Hematopoietic multipotent progenitor cell treated with erythropoietin and hydrocortisone succinate and interleukin-3 and kit ligand, for 6 days (in vitro differentiated cells): ENCODE measurements at regions not wholly inside any gene's neighbourhood (a gene's known extent, or its start where the extent isn't known, plus 50 kb on each side); places are given as distances from the start of the nearest gene placed in this dataset.

Source experiments
- DNase-seq: peaks from one replicate; pipeline ENCODE4 v3.0.0-alpha.2; 2015

DNA sequence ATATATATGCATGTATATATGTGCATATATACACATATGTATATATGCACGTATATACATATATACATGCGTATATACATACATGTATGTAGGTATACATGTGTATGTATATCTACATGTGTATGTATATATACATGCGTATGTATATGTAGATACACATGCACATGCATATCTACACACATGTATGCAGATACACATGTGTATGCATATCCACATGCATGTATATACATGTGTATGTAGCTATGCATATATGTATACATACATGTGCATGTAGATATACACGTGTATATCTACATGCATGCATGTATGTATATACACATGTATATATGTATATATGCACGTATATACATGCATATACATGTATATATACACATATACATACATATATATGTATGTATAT, 95.8 kb upstream of the STEAP4 start:
- no peak for DNase-seq

DNA sequence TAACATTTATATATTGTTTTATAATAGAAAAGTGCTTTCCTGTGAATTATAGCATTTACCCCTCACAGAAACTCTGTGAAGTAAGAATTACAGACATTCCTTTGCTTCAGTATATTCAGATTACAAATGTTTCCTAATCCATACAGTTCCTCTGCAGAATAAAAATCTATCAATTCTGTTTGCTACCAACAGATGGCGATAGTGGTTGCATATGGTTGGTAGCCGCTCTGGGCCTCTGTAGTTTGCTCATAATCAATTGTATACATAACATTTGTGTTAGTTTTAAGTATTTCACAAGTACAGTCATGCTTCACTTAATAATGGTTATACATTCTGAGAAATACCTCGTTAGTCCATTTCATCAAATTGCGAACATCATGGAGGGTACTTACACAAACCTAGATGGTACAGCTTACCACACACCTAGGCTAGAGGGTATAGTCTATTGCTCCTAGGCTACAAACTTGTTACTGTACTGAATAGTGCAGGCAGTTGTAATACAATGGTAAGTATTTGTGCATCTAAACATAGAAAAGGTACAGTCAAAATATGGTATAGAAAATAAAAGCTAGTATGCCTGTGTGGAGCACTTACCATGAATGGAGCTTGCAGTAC, 94.4 kb upstream of the STEAP4 start:
- peak; percentile 62 for DNase-seq

DNA sequence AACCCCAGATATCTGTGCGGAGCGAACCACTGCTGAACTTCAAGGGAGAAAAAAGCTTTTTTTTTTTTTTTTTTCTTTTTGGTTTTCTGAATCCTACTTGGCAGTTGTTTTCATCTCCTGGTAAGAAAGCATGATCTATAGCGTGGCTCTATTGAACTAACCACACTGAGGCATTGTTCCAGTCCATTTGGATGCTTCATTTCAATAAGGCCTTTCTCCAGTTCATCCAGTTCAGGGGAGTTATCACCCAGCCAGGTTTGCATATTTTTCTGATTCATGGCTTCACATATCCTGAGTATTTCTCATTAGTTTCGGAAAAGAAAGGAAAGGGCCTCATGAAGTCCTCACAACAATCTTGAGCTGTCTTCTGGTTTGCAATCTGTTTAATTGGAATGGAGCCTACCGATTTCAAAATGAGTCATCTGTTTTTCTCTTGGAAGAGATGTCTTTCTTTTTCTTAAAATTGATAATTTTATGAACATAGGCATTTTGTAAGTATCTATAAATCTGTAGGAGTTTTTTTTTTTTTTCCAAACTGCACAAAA, 93.1 kb upstream of the STEAP4 start:
- DNase-seq: no peak

DNA sequence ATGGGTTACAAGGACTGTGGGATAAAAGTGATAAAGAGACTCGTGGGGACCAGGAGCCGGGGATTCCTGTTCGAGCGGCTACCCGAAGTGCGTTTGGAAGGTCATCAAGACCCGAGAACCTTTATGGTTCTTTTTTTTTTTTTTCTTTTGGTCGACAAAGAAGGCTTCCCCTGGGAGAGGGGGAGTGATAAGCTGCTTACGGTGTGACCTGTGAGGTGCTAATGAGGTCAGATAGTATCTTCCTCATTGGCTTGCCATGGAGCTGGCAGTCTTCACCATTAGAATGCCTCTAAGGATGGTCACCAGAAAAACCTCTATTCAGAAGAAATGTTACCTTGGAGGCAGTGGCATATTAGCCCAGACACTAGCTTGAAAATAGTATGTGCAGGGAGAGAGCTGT, 92.3 kb upstream of the STEAP4 start:
- DNase-seq: no peak

DNA sequence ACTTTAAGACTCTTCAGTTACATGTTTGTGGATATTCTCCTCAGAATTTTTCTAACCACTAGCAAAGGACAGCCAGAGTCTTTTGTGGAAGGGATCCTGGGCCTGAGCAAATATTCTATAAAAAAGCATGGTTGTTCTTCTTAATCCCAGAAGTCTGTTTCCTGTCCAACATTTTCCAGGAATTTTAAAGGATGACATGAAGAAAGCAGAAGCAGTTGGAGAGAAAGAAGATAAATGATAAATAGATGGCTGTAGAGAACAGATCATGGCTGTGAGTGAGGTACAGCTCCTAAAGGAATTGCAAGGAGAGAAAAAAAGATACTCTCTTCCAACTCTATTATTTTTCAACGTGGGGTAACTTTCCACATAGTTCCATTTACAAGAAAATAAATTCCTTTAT, 91.8 kb upstream of the STEAP4 start:
- DNase-seq: no peak

DNA sequence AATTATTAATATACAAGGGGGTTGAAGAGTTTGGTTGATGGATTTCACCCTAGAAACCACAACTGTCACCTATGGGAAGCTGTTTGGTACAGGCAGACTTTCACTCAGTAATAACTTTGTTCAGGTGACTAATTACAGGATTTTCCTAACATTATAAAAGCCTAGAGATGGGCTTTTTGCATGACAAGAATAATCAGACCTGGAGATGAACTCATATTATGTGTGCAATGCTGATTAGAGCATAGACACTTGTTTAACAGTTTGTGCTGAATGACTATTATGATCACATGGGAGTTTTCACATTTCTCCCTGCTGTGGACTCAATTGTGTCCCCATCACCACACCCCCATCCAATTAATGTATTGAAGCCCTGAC, 90.2 kb upstream of the STEAP4 start:
- DNase-seq: no peak

DNA sequence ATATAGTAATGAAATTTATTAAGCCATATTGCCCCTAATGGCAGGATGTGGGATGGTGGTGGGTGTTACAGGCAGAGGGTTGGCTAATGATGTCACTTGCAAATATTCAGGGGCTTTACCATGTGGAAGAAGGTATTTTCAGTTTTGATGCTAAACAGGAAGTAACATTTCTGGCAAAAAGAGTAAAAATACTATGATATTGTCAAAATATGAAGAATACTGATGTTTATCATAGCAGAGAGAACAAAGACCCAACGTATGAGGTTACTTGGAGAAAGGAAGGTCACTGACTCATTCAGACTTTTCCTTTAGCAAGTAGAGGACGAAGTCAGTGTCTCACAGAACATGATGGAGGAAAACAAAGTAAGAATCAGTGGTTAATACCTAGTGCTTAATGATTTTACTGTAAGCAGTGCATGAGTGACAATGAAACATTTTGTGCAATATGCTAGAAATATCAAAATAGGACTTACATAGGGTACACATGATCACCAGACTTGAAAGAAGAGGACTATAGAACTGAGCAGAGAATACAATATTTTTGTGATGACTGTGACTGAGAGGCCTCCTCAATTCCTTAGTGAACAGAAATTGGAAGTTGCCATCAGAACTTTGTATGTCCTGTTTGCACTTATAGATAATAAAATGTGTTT, 89.7 kb upstream of the STEAP4 start:
- DNase-seq: peak; percentile 8

DNA sequence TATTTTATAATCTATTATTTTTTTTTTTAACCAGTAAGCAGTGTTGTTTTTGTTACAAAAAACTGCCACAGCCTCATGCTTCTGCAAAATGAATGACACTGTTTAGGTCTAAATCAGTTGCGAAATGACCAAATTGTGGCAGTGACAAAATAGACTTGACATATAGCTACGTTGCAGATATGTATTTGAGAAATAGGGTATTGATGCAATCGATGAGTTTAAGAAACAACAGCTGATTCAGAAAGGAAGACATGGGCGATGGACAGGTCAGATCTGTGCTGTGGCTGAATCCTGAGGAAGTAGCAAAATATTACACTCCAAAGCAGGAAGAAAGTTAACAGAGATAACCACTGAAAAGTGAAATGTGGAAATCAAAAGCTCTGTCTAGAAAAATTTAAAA, 89.0 kb upstream of the STEAP4 start:
- DNase-seq: peak; percentile 72

DNA sequence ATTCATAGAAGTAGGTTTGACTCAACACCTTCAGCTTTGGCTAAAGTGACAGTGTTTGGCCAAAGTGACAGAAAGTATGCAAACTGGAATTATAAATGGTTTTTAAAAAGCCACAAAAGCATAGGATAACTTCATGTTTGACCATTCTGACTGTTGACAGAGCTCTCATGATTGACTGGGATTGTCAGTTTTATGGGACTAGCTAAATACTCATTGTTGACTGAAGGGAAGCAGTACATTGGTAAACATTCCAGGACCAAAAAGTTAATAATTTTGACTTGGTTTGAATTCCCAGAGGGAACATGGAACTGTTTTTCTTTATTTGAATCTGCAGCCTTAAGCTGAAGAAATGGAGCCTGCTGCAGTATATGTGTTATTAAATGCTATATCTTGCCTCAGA, 84.6 kb upstream of the STEAP4 start:
- no peak for DNase-seq

DNA sequence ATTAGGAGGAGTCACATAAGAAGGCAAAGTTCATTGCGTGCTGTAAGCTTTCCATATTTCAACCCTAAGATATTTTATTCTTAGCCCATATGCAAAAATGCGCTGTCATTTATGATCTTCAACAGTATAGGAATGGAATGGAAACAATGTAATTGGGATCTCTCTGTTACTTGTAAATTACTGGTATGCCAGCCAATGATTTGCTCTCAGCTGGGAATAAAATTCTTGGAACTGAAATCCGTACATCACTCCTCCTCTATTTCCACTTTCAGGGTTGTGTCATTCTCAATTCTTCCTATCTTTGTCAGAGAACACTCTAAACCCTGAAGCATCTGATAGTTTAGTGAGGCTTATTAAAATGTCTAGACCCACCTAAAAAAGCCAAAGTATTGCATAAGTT, 80.7 kb upstream of the STEAP4 start:
- no peak for DNase-seq

DNA sequence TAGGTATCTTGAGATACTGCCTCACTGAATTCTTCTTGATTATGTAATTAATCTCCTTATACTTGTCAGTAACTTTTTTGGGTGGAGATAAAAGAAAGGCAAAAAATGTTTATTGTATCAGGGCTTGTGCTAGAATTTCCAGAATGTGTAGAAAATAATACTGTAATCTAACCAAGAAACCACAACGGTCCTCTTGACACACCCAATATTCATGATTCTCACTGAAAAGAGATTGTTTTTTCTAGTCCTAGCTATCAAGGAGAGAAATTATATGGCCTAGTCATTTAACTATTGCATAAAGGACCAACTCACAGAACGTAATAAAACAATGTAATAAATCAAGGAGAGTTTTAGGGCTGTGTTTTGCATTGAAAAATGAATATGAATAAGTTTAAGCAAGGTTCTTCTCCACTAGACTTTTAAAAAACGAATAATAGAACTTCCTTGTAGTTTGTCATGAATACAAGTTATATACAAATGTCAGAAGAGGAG, 80.0 kb upstream of the STEAP4 start:
- no peak for DNase-seq

DNA sequence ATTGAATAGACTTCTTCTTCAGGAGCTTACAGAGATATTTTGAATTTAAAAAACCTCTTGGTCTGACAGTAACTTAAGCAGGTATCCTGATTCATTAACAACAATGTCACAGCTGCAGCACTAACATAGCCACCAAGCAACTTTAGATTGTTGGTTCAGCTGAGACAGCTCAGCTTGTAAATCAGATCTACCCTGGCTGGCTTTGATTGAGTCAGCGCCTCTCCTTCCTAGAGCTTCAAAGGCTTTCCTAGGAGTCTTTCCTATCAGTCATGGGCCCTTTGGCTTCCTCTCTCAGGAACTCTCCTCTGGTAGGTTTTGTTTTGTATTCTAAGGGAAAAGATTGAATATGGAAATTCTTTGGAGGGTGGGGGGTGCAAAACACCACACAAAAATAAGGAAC, 70.7 kb upstream of the STEAP4 start:
- no peak for DNase-seq

DNA sequence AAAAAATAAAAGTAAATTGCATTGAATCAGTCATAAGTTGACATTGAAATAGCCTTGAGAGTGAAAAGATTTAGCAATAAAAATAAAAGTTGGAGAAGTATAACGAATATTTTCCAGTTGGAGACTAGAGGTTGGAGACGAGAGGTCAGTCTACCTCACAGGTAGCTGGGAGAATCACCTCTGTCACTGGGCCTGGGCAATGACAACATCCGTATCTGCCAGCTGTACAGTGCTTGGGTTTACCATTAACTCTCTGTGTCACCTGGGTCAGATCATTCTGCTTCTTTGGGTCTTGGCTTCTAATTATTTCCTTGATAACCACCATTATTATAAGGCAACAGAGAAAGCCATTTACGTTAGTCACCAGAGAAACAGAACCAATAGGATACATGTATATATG, 62.0 kb upstream of the STEAP4 start:
- no peak for DNase-seq

DNA sequence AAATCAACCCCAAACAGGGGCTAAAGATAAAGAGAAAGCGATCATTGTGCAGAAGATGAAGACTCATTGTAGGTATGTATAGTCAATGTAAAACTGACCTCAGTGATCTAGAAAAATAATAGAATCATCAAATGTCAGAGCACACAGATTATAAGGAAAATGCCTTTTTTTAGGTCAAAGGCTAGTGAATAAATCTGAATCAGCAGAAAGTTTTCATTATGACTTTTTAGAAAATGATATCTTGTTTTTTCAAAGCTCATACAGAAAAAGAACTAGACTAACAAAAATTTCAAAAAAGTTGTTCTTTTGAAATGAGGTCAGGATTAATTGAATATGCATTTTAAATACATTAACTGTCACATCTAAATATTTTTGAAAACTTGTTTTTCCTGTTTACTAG, 60.2 kb upstream of the STEAP4 start:
- DNase-seq: no peak

DNA sequence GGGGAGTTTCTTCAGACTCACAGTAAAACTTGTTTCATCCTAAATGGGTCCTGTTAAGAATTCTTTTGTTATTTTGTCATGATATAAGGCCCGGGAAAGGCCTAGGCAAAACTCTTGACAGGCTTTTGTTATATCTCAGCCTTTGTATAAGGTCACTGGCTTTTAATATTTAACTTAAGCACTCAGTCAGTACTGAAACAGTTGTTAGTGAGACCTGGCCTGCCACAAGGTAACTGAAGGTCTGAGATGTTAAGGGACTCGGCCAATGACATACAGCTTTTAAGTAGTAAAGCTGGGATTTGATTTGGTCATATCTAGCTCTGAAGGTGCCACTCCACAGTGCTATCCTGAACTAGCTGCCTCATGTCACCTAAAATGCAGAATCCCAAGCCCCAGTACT, 57.2 kb upstream of the STEAP4 start:
- DNase-seq: no peak

DNA sequence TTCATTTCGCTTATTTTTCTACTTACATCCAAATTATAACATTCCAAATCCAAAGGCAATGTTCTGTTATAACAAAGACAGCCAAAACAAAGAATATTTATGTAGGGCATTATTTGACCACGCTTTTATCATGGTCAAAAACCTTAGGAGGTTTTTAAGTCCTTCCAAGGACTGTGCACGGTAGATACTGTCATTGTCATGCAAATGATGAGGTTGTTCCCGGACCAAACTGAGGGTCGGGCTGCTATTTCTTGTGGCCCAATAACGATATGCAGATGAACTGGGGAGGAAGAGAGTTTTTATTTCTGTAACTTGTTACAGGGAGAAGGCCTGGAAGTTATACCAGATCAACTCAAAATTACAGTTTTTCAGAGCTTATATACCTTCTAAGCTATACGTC, 56.6 kb upstream of the STEAP4 start:
- no peak for DNase-seq

DNA sequence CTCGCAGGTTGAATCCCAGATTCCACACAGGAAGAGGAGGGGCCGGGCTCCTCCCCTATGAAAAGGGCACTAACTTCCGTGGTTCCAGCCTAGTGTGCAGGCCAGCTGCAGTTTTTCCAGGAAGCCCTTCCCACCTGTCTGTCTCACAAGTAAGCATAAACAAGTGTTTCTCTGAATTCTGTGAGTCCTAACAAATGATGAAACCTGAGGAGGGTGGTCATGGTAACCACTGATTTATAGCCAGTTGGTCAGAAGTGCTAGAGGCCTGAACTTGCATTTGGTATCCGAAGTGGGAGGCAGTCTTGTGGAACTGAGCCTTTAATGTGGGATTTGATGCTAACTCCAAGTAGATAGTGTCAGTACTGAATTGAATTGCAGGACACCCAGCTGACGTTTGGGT, 54.7 kb upstream of the STEAP4 start:
- DNase-seq: no peak

DNA sequence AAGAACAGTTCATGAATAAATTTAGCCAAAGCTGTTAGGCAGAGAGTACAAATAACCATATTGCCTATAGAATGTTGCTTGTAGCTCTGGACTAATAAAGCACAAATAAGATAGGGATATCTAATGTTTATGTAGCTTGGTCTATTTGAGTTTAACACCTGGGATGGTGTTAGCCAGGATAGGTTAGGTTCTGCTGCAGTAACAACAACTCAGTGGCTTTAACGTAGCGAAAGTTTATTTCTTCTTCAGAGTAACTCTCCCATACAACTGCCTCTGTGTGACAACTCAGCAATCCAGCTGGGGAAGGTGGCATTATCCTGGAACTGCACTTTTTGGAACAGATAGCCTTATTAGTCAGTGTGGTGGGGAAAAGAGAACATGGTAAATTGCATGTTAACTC, 52.2 kb upstream of the STEAP4 start:
- no peak for DNase-seq

DNA sequence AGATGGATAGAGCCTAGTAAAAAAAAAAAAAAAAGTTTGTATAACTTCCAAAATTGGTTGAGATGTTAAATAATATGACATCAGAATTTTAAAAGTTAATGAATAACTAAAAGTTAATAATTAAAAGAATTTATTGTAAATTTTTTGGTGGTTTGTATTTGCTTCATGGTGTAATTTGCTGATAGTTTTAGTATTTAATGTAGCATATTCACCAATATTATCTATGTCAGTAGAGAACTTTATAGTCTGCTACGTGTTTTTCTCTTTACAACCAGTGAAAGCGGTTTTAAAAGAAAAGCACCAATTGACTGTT, 51.8 kb upstream of the STEAP4 start:
- DNase-seq: no peak

DNA sequence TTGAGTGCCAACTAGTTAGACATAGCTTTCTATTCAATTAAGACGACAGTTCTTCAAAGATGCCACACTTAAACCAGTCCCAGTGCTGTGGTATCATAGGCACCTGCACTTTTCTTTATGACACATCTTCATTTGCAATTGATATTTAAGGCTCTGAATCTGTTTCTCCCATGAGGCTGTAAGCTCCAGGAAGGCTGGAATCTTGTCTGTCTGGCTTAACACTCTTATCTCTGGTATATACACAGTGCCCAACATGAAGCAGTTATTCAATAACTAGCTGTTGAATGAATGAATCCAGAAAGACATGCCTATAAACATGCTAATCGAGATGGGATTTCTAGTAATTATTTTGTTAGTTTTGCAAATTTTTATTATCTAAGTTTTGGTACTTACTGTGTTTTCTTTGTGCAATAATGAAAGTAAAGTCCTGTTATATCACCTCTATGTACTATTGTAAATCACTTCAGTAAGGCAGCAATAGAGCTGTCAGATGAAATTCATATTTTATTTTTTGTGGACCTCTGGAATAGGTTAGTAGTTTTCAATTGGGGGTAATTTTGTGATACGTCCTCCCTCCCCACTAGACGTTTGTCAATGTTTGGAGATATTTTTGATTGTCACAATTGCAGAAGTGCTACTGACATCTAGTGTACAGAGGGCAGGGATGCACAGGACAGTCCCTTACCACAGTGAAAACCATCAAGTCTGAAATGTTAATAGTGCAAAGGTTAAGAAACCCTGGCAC, 51.3 kb upstream of the STEAP4 start:
- DNase-seq: peak; percentile 56

DNA sequence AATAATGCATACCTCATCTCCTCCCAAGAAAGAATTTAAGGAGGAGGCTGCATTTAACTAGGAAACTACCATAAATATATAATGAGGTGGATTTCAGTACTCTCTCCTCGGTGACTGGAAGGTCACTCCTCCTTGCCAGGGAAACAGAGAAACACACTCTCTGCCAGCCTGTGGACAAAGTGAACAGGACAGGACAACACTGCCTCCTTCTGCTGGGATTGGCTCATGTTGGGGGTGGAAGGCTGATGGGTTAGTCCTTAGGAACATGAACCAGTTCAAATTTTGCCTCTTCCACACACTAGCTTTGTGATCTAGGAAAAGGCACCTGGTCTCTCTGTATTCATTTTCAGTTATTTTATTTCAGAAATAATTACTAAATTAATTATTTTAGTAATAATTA, 50.6 kb upstream of the STEAP4 start:
- peak; percentile 10 for DNase-seq
